HFFc6 (cell line): ENCODE measurements at regions not wholly inside any gene's neighbourhood (a gene's known extent, or its start where the extent isn't known, plus 50 kb on each side); places are given as distances from the start of the nearest gene placed in this dataset.

Experiments
- DNase-seq: peaks from one replicate; pipeline ENCODE4 v3.0.0-alpha.2; 2018
- H3K27ac Mint-ChIP-seq: 2 replicates; pipeline ENCODE4 v1.8.0; 2020; ENCODE audit warnings: mild to moderate bottlenecking, mixed read lengths
- H3K27me3 Mint-ChIP-seq: 2 replicates; pipeline ENCODE4 v1.8.0; 2021; ENCODE audit warnings: mild to moderate bottlenecking, moderate library complexity, mixed read lengths; ENCODE audit not compliant: insufficient read depth
- H3K36me3 Mint-ChIP-seq: 2 replicates; pipeline ENCODE4 v1.8.0; 2021; ENCODE audit warnings: low read depth, mixed read lengths
- H3K4me1 Mint-ChIP-seq: 2 replicates; pipeline ENCODE4 v1.8.0; 2020; ENCODE audit warnings: low read depth, mixed read lengths
- H3K4me3 Mint-ChIP-seq: 2 replicates; pipeline ENCODE4 v1.8.0; 2020; ENCODE audit warnings: mild to moderate bottlenecking, moderate library complexity, mixed read lengths
- H3K9me3 Mint-ChIP-seq: 2 replicates; pipeline ENCODE4 v1.8.0; 2020; ENCODE audit warnings: mild to moderate bottlenecking, mixed read lengths
- CTCF ChIP-seq: fragments of 200-600 bp; sonication (generic); IDR thresholded peaks from 2 replicates; pipeline ENCODE4 v1.5.0; 2021; ENCODE audit warnings: antibody characterized with exemption, mild to moderate bottlenecking

- Mint-ChIP-seq H3K27me3 (peaks cover 30% of the 10 kb centered on the region), H3K27ac (no peak overlapping the region), H3K4me3 (no peak overlapping the region), H3K9me3 (no peaks in the 10 kb centered on the region), H3K36me3 (no peaks in the 10 kb centered on the region), H3K4me1 (no peaks in the 10 kb centered on the region)
- DNase-seq: no peak
- TF ChIP-seq CTCF: no peak
These were observed 76.3 kb upstream of the UMPS start for GRCh38 chr3:124653797-124654469.

GRCh38 chr3:124654470-124654845, 75.8 kb upstream of the UMPS start:
- Mint-ChIP-seq H3K27ac (no peak overlapping the region), H3K4me1 (no peaks in the 10 kb centered on the region), H3K27me3 (peaks cover 29% of the 10 kb centered on the region), H3K4me3 (no peak overlapping the region), H3K36me3 (no peaks in the 10 kb centered on the region), H3K9me3 (no peaks in the 10 kb centered on the region)
- no peak for TF ChIP-seq CTCF
- DNase-seq: no peak

GRCh38 chr3:124656531-124656930, 73.7 kb upstream of the UMPS start:
- no peaks in the 10 kb centered on the region for H3K4me1 Mint-ChIP-seq
- DNase-seq: no peak
- no peak overlapping the region for H3K27ac Mint-ChIP-seq
- no peaks in the 10 kb centered on the region for H3K36me3 Mint-ChIP-seq
- no peak for TF ChIP-seq CTCF
- no peak overlapping the region for H3K4me3 Mint-ChIP-seq
- no peaks in the 10 kb centered on the region for H3K9me3 Mint-ChIP-seq
- H3K27me3 Mint-ChIP-seq: peaks cover 25% of the 10 kb centered on the region

- Mint-ChIP-seq H3K27ac (no peak overlapping the region), H3K27me3 (peaks cover 29% of the 10 kb centered on the region), H3K36me3 (no peaks in the 10 kb centered on the region), H3K4me1 (no peaks in the 10 kb centered on the region), H3K4me3 (no peak overlapping the region), H3K9me3 (no peaks in the 10 kb centered on the region)
- no peak for DNase-seq
- TF ChIP-seq CTCF: no peak
These were observed 73.1 kb upstream of the UMPS start for GRCh38 chr3:124657138-124657537.

GRCh38 chr3:124658270-124658669, 72.0 kb upstream of the UMPS start:
- no peak for TF ChIP-seq CTCF
- H3K27me3 Mint-ChIP-seq: peaks cover 22% of the 10 kb centered on the region

More at GRCh38 chr3:124658270-124658669, 72.0 kb upstream of the UMPS start:
- no peaks in the 10 kb centered on the region for H3K9me3 Mint-ChIP-seq
- H3K4me3 Mint-ChIP-seq: no peak overlapping the region
- no peak overlapping the region for H3K27ac Mint-ChIP-seq
- no peaks in the 10 kb centered on the region for H3K36me3 Mint-ChIP-seq
- H3K4me1 Mint-ChIP-seq: peaks cover 1% of the 10 kb centered on the region; the same call in 1 of the 2 replicates
- DNase-seq: no peak
